HG03439 (cell line): ENCODE measurements at regions not wholly inside any gene's neighbourhood (a gene's known extent, or its start where the extent isn't known, plus 50 kb on each side); places are given as distances from the start of the nearest gene placed in this dataset.
"Not testable (repeated sequence)": the region's sequence is repeated elsewhere in the genome, so short reads cannot be mapped to it uniquely, and the experiment has no call there.

Source experiments
- ATAC-seq: cut with Tn5 transposase; IDR thresholded peaks from one replicate; pipeline ENCODE4 v1.9.1; 2021; ENCODE audit warnings: mild to moderate bottlenecking, moderate library complexity; ENCODE audit not compliant: unreplicated experiment

DNA sequence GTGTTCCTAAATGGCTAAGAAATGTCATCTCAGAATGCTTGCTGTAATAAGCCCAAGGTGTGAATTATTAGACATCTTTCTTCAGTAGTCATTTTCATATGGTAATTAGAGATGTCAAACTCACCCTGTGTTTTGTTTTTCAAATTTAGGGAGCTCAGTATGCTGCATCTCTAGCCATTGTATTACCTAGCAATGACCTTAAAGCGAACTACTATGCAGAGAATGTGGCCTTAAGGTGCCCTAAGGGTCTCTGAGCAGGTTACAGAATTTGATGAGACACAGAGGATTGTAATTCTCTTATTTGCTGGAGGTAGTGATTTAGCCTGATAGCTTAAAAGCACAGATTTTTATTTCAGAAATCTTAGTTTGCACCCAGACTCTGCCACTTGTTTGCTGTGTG, 1052.6 kb upstream of the DDX18 start:
- no peak for ATAC-seq

GRCh38 chr2:116769514-116769913, 1045.0 kb upstream of the DDX18 start:
- ATAC-seq, result no peak

GRCh38 chr2:116776556-116776955, 1037.9 kb upstream of the DDX18 start:
- ATAC-seq, result no peak

- ATAC-seq, result no peak
Measured at GRCh38 chr2:116787848-116788247, 1026.6 kb upstream of the DDX18 start.

DNA sequence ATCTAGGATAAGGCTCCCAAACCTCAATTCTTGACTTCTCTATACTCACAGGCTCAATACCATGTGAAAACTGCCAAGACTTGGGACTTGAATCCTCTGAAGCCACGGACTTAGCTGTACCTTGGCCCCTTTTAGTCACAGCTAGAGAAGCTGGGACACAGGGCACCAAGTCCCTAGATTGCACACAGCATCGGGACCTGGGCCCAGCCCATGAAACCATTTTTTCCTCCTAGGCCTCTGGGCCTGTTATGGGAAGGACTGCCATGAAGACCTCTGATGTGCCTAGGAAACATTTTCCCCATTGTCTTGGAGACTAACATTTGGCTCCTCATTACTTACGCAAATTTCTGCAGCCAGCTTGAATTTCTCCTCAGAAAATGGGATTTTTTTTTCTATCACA, 1011.8 kb upstream of the DDX18 start:
- no peak for ATAC-seq

GRCh38 chr2:116804901-116805300, 1009.6 kb upstream of the DDX18 start:
- ATAC-seq, result no peak

GRCh38 chr2:116806505-116806904, 1008.0 kb upstream of the DDX18 start:
- not testable (repeated sequence) for ATAC-seq

DNA sequence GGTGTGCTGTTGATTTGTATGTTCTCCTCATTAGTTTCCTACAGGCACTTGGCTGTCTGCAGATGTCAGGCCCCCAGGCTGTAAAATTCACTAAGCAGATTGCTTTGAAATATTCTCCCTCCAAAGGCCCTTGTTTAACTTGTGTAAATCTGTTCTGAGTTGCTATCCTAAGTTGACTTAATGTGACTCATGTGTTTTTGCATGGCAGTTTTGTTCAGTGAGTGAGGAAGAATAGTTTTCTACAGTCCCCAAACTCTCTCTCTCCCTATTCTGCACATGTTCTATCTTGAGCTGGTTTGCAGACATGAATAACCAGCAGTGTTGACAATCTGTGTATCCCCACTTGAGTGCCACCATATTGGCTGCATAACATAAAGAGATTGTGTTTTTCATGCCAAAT, 1005.4 kb upstream of the DDX18 start:
- no peak for ATAC-seq

- ATAC-seq, result no peak
Measured at GRCh38 chr2:116810071-116810470, 1004.4 kb upstream of the DDX18 start.

GRCh38 chr2:116810645-116811044, 1003.8 kb upstream of the DDX18 start:
- ATAC-seq, result no peak

DNA sequence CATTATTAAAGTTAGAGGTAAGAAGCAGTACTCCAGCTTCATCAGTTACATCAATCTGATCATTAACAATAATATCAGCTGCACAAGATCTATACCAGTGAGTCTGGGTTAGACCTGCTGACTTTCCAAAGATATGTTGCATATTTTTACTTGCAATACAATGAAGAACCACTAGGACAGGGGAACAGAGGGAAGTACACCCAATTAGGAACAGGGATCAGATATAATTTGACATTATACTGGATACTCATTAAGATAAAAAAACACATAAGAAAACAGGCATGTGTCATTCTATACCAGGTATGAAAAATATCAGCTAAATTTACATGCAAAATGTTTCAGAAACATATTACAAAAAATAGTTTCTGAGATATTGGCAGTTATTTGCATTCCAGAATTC, 995.1 kb upstream of the DDX18 start:
- ATAC-seq, result no peak

DNA sequence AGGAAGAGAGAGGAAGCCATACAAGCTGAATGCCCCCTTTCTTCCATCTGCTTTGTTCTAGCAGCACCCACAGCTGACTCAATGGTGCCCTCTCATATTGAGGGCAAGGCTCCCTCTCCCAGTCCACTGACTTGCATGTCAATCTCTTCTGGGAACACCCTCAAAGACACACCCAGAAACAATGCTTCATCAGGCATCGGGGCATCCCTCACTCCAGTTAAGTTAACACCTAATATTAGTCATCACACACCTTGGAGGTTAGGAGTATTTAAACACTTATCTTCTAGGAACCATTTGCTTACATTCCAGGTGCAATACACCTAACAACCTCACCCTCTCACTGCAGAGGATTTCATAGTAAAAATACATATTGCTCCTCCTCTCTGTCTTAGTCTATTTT, 993.5 kb upstream of the DDX18 start:
- ATAC-seq, result no peak

DNA sequence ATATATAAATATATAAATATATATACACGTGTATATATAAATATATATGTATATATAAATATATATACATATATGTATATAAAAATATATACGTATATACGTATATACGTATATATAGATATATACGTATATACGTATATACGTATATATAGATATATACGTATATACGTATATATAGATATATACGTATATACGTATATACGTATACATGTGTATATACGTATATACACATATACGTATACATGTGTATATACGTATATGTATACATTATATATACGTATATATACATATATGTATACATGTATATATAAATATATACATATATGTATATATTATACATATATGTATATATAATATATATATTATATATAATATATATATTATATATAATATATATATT, 984.9 kb upstream of the DDX18 start:
- ATAC-seq, result not testable (repeated sequence)

DNA sequence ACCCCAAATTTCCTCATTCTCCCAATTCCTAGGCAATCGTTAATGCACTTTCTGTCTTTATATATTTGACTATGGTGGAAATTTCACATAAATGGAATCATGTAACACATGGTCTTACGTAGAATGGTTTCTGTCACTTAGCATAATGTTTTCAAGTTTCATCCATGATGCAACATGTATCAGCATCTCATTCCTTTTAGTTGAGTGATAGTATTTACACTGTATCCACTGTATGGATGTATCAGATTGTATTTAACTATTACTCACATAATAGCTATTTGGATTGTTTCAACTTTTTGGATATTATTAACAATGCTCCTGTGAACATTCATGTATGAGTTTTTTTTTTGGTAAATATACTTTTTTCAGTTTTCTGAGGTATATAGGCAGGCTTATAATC, 982.3 kb upstream of the DDX18 start:
- ATAC-seq, result no peak

GRCh38 chr2:116833052-116833451, 981.4 kb upstream of the DDX18 start:
- ATAC-seq, result no peak

DNA sequence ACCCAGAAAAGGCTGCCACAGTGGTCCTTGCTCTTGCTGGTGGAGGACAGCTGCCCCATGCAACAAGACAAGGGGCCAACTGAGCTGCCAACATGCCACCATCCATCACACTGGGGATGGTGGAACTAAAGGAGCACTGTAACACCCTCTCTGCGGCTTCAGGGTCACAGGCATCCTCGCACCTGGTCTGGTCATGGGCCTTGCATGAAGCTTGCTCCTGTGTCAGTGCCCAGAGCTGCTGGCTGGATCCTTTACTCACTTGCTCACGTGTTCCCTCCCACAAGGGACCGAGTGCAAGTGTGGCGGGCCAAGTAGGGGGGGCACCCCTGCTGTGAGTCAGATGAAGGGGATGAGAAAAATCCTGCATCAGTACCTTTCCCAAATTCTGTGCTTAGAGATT, 972.3 kb upstream of the DDX18 start:
- no peak for ATAC-seq

DNA sequence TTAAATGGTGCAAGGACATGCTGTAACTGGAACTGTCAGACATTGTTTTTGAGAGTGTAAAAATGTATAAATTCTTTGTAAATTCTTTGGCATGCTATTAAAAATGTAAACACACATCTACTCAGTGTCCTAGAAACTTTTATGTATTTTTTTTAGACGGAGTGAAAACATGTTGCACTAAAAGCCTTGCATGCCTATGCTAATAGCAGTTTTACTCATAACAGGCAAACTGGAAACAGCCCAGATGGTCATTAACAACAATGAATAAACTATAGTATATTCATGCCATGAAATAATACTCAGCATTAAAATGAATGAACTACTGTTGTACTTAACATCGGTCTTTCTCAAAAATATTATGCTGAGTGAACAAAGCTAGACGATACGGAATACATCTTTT, 954.8 kb upstream of the DDX18 start:
- ATAC-seq, result no peak

DNA sequence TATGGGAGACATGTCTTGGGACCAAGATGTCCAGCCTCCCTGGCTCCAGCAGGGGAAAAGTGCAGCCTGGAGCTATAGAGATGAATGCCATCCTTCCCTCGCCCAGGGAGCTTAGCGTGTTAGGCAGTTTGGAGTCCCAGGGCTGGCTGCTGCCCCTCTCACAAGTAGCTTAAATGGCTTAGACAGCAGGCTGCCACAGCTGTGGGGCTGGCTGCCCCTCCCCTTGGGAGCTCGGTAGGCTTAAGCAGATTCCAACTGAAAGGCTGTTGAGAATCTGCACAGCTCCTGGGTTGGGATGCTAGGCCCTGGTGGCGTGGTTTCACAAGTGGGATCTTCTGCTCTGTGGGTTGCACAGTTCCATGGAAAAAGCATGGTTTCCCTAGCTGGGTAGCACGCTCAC, 940.5 kb upstream of the DDX18 start:
- ATAC-seq, result no peak

- ATAC-seq, result no peak
Measured at GRCh38 chr2:116877274-116877673, 937.2 kb upstream of the DDX18 start.

DNA sequence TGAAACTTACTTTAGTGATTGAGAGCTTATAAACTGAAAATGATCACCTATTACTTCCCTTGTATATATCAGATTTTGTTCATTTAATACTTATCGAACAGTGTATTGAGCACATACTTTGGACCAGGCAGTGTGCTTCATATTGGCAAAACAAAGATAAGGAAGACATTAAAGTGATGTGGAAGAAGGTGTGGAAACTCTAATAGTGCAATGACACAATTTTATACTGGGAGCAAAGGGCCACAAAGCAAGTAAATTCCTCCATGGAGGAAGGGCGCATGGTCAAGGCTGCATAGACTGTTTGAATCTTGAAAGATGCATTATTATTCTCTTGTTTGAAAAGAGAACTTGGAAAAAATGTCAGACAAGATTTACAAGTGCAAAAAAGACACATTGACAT, 936.5 kb upstream of the DDX18 start:
- no peak for ATAC-seq

DNA sequence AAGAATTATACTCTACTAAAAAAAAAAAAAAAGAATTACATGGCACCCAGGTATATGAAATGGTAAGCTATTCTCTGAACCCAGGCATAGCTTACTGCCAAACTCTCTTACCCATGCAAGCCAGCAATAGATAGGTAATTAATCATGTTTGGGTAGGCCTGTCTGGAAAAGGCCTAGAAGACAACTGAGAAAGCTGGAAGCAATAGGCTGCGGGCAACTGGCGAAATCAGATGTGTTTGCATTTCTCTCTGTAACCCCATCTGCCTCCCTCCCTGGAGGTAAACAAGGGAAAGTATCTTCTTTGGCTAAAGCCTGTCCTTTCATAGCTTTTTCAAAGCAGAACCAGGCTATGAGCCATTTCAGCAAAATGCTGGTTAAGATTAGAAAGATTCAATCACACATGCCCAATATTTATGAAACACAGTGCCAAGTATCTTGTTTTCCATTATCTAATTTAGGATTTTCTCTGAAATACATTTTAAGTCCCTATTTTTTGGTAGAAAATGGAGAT, 934.8 kb upstream of the DDX18 start:
- ATAC-seq, result no peak

DNA sequence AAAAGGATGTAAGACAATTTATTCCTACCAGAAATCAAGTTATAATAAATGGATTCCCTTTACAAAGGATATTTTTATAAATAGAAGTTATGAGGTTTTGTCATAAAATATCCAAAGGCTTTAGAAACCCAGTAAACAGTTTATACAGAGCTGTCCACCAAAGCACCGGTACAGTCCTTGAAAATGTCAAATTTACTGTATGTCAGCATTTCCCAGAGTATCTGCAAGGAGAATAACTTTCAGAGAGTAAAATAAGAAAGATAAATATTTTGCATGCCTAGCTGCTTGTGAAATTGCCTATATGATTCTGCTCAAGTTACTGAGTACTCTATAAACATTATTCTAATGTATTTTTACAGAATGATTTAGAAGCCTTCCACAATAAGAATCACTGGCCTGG, 923.3 kb upstream of the DDX18 start:
- ATAC-seq, result no peak

- no peak for ATAC-seq
Measured at GRCh38 chr2:116911540-116911939, 903.0 kb upstream of the DDX18 start.

DNA sequence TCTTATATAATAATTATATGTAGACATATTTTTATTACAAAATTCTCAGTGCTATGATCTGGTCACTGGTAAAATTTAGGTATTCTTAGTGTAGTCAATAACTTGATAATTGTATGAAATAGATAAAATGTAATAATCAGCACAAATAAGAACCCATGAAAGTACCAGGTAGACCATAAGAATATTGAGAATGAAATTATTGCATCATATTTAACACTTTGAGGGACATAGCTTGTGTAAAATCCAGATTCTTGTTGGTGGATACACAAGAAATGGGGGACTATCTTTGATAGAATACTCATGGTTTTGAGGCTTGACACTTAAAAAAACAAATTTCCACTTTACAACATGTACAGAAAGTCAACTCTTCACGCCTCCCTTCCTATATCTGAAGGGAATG, 898.8 kb upstream of the DDX18 start:
- no peak for ATAC-seq
